Brain microvascular endothelial cell (primary cell): ENCODE measurements at regions not wholly inside any gene's neighbourhood (a gene's known extent, or its start where the extent isn't known, plus 50 kb on each side); places are given as distances from the start of the nearest gene placed in this dataset.
A peak's percentile ranks its signal among the peaks of the same experiment; 100 is the strongest.
"Not testable (repeated sequence)": the region's sequence is repeated elsewhere in the genome, so short reads cannot be mapped to it uniquely, and the experiment has no call there.

Source experiments
- DNase-seq: peaks from one replicate; pipeline ENCODE4 v3.0.0-alpha.2; 2020
- H3K27ac ChIP-seq: fragments of 250-450 bp; sonication (Bioruptor Pico); 2 replicates; pipeline ENCODE4 v1.5.1; 2020; ENCODE audit warnings: mild to moderate bottlenecking, moderate library complexity
- H3K27me3 ChIP-seq: fragments of 250-450 bp; sonication (Bioruptor Pico); replicated peaks from 2 replicates; pipeline ENCODE4 v1.5.1; 2020; ENCODE audit warnings: mild to moderate bottlenecking
- H3K36me3 ChIP-seq: fragments of 250-450 bp; sonication (Bioruptor Pico); replicated peaks from 2 replicates; pipeline ENCODE4 v1.5.1; 2020; ENCODE audit warnings: mild to moderate bottlenecking
- H3K4me3 ChIP-seq: 2 replicates; pipeline ENCODE4 v1.5.1; 2011; ENCODE audit warnings: low read depth, mild to moderate bottlenecking, control low read depth, low read length, moderate library complexity
- in situ Hi-C: cut with HindIII; loops from 2 replicates; pipeline ENCODE4 v1.10.0; 2017; ENCODE audit warnings: low sequenced_read_pairs, low pct_ligation_motif_present
- TF ChIP-seq, protein P1 (sequence below): IDR thresholded peaks from 2 replicates; pipeline ENCODE4 v1.5.1; 2011; ENCODE audit warnings: low read depth, mild to moderate bottlenecking, moderate library complexity, low read length, control low read depth, inconsistent platforms; ENCODE audit errors: missing control alignments

DNA sequence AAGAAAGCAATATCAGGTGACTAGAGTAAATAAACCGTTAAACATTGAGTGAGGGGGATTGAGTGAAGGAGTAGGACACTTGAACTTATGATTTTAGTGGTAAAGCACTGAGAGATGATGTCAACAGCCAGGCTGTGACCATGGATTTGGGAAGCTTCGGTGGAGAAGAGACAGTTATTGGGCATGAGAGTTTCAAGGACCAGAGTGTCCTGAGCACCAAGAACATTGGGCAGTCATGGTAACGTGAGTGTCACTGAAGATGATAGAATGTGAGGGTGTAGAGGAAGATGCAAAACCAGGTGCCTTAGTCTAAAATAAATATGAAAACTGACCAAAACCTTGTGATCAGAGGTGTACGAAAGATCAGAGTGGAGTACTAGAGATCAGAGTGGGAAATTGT lies 248.1 kb downstream of the ASXL3 start:
- TF ChIP-seq, protein P1, sequence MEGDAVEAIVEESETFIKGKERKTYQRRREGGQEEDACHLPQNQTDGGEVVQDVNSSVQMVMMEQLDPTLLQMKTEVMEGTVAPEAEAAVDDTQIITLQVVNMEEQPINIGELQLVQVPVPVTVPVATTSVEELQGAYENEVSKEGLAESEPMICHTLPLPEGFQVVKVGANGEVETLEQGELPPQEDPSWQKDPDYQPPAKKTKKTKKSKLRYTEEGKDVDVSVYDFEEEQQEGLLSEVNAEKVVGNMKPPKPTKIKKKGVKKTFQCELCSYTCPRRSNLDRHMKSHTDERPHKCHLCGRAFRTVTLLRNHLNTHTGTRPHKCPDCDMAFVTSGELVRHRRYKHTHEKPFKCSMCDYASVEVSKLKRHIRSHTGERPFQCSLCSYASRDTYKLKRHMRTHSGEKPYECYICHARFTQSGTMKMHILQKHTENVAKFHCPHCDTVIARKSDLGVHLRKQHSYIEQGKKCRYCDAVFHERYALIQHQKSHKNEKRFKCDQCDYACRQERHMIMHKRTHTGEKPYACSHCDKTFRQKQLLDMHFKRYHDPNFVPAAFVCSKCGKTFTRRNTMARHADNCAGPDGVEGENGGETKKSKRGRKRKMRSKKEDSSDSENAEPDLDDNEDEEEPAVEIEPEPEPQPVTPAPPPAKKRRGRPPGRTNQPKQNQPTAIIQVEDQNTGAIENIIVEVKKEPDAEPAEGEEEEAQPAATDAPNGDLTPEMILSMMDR: no peak
- in situ Hi-C loops: no loop called here
- Histone ChIP-seq H3K27ac (no peak overlapping the region), H3K27me3 (no peaks in the 10 kb centered on the region), H3K36me3 (no peaks in the 10 kb centered on the region), H3K4me3 (no peak overlapping the region)
- no peak for DNase-seq

DNA sequence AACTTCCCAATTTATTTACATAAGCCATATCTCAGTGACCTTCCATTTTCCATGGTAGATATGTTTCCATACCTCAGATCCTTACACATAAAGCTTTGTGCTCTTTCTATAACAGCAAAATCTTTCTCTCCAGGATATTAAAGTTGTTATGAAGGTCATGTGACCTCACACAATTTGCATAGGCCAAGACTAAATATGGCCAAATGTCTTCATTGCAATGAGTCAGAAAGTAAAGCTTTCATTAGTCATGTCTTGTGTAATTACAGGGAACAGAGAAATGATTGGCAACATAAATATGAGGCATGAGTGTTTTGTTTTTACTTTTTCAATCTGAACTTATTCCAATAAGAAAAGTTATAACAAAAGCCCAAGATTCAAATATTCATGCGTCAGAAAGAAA lies 243.5 kb downstream of the ASXL3 start:
- H3K27me3 ChIP-seq: no peaks in the 10 kb centered on the region
- in situ Hi-C loops: no loop called here
- no peak overlapping the region for H3K27ac ChIP-seq
- TF ChIP-seq, protein P1: no peak
- H3K36me3 ChIP-seq: no peaks in the 10 kb centered on the region
- peak; percentile 3 for DNase-seq
- H3K4me3 ChIP-seq: no peak overlapping the region

DNA sequence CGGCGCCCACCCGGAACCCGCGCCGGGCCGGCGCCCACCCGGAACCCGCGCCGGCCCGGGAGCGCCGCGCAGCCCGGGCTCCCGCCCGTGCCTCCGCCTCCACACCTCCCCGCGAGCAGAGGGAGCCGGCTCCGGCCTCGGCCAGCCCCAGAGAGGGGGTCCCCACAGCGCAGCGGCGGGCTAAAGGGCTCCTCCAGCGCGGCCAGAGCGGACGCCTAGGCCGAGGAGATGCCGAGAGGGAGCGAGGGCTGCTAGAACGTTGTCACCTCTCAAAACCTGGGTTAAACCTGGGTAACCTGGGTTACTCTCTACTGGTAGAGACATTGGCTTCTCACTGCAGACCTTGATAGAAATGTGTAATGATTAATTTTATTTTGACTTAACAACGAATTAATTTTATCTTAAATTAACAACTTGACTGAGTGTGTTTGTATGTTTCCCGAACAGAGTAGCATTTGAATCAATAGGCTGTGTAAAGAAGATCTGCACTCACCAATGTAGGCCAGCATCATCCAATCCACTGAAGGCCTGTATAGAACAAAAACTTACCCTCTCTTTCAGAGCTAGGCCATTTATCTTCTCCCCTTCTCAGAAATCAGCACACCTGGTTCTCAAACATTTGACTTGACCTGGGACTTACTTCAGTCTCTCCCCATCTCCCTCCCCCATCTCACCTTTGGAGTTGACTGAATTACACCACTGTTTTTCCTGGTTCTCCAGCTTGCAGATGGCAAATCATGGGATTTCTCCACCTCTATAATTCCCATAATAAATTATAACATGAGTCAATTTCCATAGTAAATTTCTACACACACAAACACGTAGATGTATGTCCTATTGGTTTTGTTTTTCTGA lies 242.7 kb downstream of the ASXL3 start:
- Histone ChIP-seq H3K4me3 (peak overlapping the region; percentile 36), H3K27ac (no peak overlapping the region), H3K27me3 (no peaks in the 10 kb centered on the region), H3K36me3 (no peaks in the 10 kb centered on the region)
- DNase-seq: no peak
- in situ Hi-C loops: no loop called here
- TF ChIP-seq, protein P1: no peak

DNA sequence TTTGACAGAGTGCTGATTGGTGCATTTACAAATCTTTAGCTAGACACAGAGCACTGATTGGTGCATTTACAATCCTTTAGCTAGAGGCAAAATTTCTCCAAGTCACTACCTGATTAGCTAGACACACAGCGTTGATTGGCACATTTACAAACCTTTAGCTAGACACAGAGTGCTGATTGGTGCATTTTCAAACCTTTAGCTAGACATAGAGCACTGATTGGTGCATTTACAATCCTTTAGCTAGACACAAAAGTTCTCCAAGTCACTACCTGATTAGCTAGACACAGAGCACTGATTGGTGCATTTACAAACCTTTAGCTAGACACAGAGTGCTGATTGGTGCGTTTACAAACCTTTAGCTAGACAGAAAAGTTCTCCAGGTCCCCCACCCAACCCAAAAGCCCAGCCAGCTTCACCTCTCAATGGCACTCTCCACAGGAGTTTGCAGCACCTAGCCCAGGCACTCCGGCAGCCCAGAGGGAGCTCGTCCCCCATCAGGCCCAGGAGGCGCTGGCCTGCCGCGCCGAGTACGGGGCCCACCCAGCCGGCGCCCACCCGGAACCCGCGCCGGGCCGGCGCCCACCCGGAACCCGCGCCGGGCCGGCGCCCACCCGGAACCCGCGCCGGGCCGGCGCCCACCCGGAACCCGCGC lies 241.8 kb downstream of the ASXL3 start:
- peak overlapping the region; percentile 17 for H3K4me3 ChIP-seq
- H3K27ac ChIP-seq, in situ Hi-C loops, H3K36me3 ChIP-seq, H3K27me3 ChIP-seq, DNase-seq: not testable (repeated sequence)

DNA sequence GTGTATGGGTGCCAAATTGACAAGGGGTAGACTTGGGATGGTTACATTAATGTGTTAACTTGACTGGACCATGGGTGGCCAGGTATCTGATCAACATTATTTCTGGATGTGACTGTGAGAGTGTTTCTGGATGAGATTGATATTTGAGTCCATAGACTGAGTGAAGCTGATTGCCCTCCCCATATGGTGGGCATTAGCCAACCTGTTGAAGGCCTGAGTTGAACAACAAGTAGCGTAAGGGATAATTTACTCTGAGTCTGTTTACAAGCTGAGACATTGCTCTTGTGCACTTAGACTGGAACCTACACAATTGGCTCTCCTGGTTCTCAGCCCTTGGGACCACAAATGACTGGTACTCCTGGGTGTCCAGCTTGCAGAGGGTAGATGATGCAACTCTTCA lies 240.1 kb downstream of the ASXL3 start:
- no peak overlapping the region for H3K4me3 ChIP-seq
- in situ Hi-C loops: no loop called here
- H3K36me3 ChIP-seq: no peaks in the 10 kb centered on the region
- DNase-seq: no peak
- TF ChIP-seq, protein P1: no peak
- no peak overlapping the region for H3K27ac ChIP-seq
- H3K27me3 ChIP-seq: no peaks in the 10 kb centered on the region

DNA sequence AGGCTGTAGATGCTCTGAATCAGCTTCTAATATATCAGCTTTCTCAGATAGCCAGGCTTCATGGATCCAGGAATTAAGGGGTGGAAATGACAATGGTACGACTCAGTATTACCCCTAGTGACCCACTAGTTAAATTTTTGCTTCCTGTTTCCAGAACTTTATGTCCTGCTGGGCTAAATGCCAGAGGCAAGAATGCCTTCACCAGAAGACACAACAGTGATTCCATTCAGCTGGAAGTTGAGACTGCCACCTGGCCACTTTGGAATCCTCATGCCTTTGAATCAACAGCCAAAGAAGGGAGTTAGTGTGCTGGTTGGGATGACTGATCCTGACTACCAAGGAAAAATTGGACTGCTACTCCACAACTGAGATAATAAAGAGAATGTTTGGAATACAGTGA lies 239.1 kb downstream of the ASXL3 start:
- TF ChIP-seq, protein P1: no peak
- DNase-seq: no peak
- no peak overlapping the region for H3K27ac ChIP-seq
- in situ Hi-C loops: no loop called here
- no peak overlapping the region for H3K4me3 ChIP-seq
- H3K36me3 ChIP-seq: no peaks in the 10 kb centered on the region
- no peaks in the 10 kb centered on the region for H3K27me3 ChIP-seq
